CD4-positive, alpha-beta T cell treated with Interleukin-21 for 1 hour (primary cell): ENCODE measurements at regions not wholly inside any gene's neighbourhood (a gene's known extent, or its start where the extent isn't known, plus 50 kb on each side); places are given as distances from the start of the nearest gene placed in this dataset.
"Not testable (repeated sequence)": the region's sequence is repeated elsewhere in the genome, so short reads cannot be mapped to it uniquely, and the experiment has no call there.

Experiments used
- DNase-seq: peaks from one replicate; pipeline ENCODE4 v3.0.0-alpha.2; 2020

GRCh38 chr3:43838877-43839276, 148.1 kb downstream of the ABHD5 start:
- no peak for DNase-seq

GRCh38 chr3:43843386-43843785, 152.6 kb downstream of the ABHD5 start:
- DNase-seq = no peak

- DNase-seq = no peak
Measured at GRCh38 chr3:43844757-43845156, 154.0 kb downstream of the ABHD5 start.

- DNase-seq = not testable (repeated sequence)
Measured at GRCh38 chr3:43845553-43845952, 154.8 kb downstream of the ABHD5 start.

GRCh38 chr3:43852066-43852465, 161.3 kb downstream of the ABHD5 start:
- no peak for DNase-seq

DNA sequence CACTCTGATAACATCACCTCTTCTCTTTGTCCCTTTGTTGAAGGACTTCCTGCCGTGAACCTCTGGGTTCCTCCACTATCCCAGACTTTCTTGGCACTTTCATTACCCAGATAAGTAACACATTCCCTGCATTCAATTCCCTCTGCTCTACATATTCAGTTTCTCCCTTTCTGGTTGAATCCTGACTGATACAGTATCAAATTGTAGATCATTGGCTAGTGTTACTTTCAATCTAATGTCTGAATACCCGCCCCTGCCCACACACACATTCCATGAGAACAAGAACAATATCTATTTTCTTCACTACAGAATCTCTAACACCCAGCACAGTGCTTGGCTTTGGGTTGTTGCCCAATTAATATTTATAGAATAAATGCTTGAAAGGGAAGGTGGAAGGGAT, 163.5 kb downstream of the ABHD5 start:
- DNase-seq = no peak

GRCh38 chr3:43854916-43855315, 164.2 kb downstream of the ABHD5 start:
- DNase-seq = no peak

GRCh38 chr3:43855674-43856299, 165.0 kb downstream of the ABHD5 start:
- peak; percentile 21 for DNase-seq

DNA sequence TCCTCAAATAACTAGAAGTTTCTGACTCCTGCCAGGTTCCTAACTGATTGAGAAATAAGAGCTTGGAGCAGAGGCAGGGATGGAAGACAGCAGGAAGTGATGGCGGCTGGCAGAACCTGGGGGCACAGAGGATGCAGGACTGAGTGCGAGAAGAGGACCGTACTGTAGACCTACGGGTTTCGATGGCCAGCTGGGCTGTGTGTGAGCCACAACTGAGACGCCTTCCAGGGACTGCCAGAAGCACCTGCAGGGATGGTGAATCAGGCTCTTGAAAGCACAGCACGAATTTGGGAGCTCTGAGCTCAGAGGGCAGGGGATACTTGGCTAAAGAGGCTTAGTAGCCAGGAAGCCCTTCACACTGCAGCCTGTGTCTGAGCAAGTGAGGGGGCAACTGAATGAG, 165.6 kb downstream of the ABHD5 start:
- no peak for DNase-seq

GRCh38 chr3:43856761-43857160, 166.0 kb downstream of the ABHD5 start:
- no peak for DNase-seq

DNA sequence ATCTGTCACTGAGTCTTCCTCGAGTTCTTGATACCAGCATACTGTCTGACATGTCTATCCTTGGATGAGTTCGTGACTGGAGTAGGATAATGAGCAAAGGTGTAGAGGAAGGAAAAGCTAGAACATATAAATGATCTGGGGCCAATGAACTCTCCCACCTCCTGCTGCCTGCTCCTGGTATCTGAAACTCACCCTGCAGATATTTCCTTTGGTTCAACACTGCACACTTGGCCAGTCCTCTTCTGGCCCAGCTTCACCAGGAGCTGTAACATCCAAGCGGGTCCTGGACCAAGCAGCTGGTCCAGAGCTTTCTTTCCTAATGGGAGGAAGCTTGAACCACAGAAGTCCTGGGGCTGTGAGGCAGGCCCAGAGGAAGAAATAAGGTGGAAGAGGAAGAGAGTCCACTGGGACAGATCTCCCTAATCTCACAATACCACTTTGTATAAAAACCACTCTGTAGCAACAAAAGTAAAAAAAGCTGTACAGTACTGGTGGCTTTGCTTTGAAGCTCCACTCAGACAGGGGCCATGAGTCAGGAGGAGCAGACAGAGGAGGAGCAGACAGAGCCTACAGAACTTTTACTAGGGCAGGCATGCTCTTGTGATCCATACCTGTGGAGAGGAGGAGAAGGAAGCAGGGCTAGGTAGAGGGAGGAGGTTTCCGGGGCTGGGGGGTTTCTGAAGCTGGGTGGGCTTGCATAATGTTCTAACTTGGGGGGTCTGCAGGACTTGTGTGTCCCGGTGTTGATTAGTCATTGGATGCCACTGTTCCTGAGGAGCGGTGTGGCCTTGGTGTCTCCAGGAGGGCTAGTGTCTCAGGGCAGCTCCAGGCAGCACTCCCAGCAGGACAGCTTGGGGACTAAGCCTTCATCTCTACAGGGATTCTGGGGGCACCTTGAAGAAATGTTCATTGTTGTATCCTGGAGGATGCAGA, 166.9 kb downstream of the ABHD5 start:
- no peak for DNase-seq

DNA sequence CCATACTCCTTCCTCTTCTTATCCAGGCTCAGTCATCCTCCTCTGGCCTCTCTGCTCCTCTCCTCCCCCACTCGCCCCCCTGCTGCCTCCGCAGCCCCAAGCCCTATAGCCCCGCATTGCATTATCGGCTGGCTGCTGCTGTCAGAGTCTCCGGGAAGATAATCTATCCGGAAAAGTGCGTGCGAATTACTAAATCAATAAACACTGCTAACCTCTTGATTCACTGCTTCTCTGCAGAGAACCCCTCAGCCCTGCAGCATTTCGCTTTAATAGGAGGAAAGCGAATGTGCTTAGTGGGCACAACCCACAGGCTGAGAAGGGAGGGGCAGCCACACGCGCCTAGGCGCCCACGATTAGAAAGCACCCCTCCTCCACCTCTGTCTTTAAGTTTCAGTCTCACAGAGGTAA, 167.6 kb downstream of the ABHD5 start:
- no peak for DNase-seq

DNA sequence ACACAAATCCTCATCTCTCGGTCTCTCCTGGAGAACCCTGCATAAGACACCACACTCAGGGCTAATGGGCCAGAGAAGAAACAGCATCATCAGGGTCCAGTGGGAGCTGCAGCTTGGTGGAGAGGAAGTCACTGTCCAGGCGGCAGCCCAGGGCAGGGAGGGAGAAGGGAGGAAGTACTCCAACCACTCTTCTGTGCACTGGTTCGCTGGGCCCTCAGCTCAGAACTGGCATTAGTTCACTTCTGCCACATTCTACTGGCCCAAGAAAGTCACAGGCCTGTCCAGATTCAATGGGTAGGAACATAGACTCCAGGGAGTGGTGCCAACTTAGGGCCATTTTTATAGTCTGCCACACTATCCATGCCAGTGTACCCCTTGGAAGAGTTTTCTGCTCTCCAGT, 169.0 kb downstream of the ABHD5 start:
- no peak for DNase-seq

GRCh38 chr3:43861635-43862034, 170.9 kb downstream of the ABHD5 start:
- DNase-seq = no peak

GRCh38 chr3:43862470-43862869, 171.7 kb downstream of the ABHD5 start:
- DNase-seq = no peak

DNA sequence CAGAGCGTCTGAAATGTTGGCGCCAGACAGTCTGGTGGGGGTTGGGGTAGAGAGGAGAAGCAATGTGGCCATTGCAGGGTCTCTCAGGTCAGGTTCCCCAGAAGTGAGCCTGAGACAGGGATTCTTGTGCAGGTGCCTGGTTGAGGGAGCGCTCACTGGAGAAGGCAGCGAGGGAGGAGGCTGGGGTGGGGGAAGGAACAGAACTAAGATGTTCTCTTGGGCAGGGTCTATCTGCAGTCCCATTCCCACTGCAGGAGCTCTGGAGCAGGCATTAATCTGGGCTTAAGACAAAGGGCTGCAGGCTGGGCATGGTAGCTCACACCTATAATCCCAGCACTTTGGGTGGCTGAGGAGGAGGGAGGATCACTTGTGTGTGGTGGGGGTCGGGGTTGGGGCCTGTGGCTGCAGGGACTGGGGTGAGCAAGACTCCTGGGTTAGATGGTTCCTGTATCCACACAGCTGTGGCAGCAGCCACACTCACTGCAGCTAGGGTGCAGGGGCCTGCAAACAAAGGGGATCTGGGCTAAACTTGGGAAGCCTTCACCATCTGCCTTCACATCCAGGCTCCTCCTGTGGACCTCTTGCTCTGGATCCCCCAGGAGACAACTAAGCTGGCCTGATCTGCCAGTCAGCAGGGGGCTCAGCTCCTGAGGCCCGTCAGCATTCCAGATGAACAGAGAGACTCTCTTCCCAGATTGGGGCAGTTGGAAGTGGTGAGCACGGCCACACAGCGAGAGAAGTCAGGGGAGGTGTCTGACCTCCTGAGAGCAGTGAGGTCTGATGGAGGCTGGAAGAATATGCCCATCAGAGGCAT, 172.5 kb downstream of the ABHD5 start:
- DNase-seq = no peak

DNA sequence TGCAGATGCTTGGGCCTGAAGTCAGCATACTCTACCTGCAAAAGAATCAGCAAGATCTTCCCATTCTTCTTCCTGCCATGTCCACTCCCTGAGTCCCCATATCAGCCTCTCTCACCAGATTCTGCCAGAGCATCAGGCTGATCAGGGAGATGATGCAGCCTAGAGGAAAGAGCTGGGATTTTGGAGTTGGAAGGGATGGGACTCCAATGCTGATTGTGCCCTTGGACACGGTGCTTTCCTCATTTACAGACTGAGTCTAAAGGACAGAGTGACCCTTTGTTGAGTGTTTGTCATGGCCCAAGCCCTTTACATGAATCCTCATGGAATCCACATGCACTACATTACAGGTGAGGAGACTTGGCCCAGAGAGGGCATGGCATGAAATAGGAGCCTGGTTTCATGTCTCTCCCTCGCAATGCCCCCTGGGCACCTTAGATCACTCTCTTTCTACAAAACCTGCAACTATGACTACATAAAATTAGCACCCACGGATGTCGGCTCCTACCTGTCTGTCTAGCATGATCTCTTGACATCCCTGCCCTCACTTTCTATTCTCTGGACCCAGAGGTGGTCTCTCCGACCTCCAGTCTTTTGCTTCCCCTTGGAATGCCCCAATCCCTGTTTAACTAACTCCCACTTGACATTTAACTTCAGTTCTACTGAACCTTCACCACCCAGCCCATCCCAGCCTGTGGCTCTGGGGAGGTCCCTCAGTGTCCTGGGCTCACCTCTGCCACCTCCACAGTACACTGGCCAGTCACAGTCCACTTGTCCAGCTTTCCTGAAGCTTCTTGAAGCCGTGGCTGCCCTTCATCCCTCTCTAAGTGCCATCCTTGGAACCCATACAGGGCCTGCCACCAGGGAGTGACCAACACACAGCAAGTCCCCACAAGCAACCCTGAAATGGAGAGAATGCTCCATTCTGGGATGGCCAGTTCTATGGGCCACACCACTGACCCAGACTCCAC, 173.5 kb downstream of the ABHD5 start:
- DNase-seq = no peak

DNA sequence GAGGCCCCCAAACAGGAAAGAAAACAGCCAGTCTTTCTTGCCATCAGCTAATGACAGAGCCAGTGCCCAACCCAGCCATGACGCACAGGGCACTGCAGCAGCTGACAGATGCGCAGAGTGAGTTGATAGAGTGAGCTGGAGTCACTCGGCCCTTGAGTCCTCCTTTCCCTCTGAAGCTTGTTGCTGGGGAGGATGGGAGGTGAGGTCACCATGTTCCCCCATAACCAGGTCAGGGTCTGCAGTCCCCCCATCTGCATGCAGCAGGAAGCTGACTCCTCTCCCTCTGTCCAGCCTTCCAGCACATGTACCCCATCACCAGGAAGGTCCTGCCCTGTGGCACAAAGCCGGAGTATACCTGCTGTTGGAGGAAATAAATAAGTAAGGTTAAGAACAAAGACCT, 174.6 kb downstream of the ABHD5 start:
- no peak for DNase-seq

- no peak for DNase-seq
Measured at GRCh38 chr3:43865887-43866528, 175.3 kb downstream of the ABHD5 start.

DNA sequence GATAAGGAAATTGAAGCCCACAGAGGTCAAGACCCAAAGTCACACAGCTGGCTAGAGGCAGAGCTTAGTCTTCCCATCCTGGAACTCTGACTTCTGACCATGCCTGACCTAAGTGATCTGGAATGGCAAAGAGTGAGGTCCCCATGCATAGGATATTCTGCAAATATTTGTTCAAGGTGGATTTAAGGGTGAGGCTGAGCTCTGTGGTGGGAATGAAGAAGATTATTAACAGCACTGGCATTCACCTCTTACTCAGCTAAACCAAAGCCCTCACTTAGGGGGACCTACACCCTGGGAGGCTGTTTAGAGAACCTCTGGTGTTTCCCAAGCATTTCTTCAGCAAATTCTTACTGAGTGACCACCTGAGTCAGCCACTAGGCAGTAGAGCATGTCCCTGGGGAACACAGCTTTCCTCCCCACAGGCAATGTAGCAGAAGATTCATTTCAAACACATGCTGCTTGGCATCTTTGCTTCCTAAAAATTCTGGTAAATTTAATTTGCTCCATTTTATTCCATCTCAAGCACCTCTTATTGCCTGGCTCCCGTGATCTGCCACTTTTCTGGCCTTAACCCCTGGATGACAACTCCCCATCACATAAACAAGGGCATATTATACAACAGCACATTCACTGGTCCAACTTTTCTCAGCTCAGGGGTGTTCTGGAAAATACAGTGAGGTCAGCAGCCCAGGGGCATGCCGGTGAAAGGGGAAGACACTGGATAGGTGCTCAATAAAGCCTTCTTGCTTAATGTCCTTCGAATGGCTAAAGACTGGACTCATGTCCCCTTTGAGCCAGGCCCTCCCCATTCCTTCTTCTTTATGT, 176.0 kb downstream of the ABHD5 start:
- DNase-seq = no peak
